ENCODE measurements at regions not wholly inside any gene's neighbourhood (a gene's known extent, or its start where the extent isn't known, plus 50 kb on each side); places are given as distances from the start of the nearest gene placed in this dataset.

GRCh38 chr3:55144015-55144673 is 216.3 kb upstream of the LRTM1 start:
- TF ChIP-seq CTCF (IDR thresholded peaks at IDR 0.05; ENCODE audit: low read depth, low read length, poor library complexity, severe bottlenecking), result no peak
- no peak for TF ChIP-seq EZH2phosphoT487 (IDR thresholded peaks at IDR 0.05; ENCODE audit: borderline replicate concordance, low read length)

Data from DOHH2 (cell line).